Kasumi-1 (cell line): ENCODE measurements at regions not wholly inside any gene's neighbourhood (a gene's known extent, or its start where the extent isn't known, plus 50 kb on each side); places are given as distances from the start of the nearest gene placed in this dataset.

Experiments used
- DNase-seq, 2 experiments: peaks; one replicate each; lab custom pipeline; 2025; lab: John Stamatoyannopoulos, UW

DNA sequence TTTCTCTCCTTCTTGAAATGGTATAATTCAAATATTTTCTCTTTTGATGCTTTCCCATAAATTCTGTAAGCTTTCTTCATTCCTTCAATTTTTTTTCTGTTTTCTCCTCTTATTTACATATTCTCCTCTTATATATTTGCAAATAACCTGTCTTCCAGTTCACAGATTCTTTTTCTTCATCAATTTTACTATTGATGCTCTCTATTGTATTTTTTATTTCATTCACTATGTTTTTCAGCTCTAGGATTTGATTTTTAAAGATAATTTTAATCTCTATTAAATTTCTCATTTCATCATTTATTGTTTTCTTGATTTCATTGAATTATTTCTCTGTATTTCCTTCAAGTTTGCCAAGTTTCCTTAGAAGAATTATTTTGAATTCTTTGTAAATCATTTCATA lies 54.0 kb upstream of the PRPS1L1 start:
- DNase-seq, result no peak

- DNase-seq, result no peak
Measured at GRCh38 chr7:18082169-18082568, 54.5 kb upstream of the PRPS1L1 start.

- DNase-seq, result no peak
Measured at GRCh38 chr7:18086165-18087025, 58.7 kb upstream of the PRPS1L1 start.

DNA sequence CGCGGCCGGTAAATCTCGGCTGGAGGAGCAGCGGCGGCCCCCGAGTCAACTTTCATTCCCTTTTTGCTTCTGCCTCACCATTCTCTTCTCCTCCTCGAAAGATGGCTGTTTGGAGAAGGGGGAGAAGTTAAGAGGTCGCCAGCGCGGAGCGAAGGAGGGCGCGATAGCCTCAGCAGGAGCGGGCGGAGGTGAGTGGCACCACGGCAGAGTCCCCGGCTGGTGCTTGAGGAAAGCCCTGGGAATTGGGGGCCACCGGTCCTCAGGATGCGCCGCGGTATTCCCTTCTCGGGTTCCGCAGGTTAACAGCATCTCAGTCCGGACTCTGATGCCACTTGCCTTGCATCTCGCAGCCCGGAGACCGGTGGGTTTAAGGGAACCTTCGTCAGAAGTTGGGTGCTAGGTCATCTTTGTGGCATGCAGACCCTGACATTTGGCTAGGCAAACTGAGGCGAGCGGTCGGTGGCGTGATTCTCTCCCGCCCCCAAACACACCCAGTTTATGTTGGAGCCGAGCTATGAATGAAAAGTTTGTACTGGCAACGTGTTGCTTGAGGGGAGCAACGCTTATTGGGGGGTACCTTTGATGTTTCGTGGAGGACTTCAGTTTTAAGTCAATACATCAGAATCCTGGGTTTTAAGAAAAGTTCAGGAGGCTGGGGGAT lies 59.5 kb upstream of the PRPS1L1 start:
- no peak for DNase-seq

DNA sequence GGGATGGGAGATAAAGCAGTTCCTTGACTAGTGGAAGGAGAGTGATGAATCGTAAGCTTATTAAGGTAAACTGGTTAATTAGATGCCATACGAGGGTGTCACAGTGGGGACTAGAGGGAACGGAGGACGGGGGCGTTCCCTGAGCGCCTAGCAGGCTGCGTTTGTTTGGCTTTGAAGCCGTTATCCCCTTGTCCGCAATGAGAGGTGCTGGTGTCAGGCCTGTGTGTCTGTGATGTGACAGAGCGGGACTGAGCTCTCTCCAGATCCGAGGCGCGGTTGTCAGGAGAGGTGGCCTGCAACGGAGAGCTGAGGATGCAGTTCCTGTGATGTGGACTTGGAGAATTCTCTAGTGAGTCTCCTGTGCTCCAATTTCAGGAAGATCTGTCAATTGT lies 60.0 kb upstream of the PRPS1L1 start:
- DNase-seq, result no peak

GRCh38 chr7:18096087-18096486 lies 68.4 kb upstream of the PRPS1L1 start:
- DNase-seq, result no peak

GRCh38 chr7:18102576-18102975 lies 74.9 kb upstream of the PRPS1L1 start:
- no peak for DNase-seq

- DNase-seq, result no peak
Measured at GRCh38 chr7:18103436-18104218, 76.0 kb upstream of the PRPS1L1 start.

- DNase-seq, result no peak
Measured at GRCh38 chr7:18109762-18110161, 82.1 kb upstream of the PRPS1L1 start.

DNA sequence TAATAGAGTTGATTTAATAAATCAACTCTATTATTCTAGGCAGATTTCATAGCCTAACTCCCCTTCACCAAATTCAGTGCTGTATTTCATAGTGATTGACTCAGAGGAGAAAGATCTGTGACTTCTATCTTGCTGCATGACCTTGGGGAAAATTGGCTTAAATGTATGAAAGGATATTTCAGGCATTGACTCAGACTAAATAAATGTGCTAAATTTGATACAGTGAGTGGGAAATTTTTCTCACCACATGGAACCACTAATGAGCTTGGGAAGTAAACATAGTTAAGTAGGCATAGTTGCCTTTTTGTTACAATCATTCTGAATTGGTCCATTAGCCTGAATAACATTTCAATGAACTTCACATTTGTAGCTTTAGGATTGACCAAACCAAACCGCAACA lies 89.0 kb upstream of the PRPS1L1 start:
- DNase-seq, result no peak

DNA sequence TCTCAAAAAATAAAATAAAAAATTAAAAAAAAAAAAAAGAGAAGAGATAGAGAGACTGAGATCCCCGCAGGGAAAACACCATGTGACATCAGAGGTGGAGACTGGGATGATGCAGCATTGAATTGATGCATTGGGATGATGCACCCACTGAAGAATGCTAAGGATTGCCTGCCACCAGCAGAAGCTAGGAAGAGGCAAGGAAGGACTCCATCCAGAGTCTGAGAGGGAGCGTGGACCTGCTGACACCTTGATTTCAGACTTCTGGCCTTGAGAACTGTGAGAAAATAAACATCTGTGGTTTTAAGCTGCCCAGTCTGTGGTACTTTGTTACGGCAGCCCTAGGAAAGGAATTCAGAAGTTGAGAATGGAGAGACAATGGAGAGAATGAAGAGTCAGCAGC lies 89.8 kb upstream of the PRPS1L1 start:
- DNase-seq, result no peak

GRCh38 chr7:18119985-18120384 lies 92.3 kb upstream of the PRPS1L1 start:
- peak in 1 of 2 experiments; percentile 0 for DNase-seq

- DNase-seq, result no peak
Measured at GRCh38 chr7:18123508-18124239, 96.0 kb upstream of the PRPS1L1 start.

GRCh38 chr7:18125476-18125875 lies 97.8 kb upstream of the PRPS1L1 start:
- DNase-seq, result no peak

- no peak for DNase-seq
Measured at GRCh38 chr7:18126281-18126680, 98.6 kb upstream of the PRPS1L1 start.

GRCh38 chr7:18128846-18129245 lies 101.2 kb upstream of the PRPS1L1 start:
- DNase-seq, result no peak

GRCh38 chr7:18132811-18133210 lies 105.2 kb upstream of the PRPS1L1 start:
- no peak for DNase-seq

DNA sequence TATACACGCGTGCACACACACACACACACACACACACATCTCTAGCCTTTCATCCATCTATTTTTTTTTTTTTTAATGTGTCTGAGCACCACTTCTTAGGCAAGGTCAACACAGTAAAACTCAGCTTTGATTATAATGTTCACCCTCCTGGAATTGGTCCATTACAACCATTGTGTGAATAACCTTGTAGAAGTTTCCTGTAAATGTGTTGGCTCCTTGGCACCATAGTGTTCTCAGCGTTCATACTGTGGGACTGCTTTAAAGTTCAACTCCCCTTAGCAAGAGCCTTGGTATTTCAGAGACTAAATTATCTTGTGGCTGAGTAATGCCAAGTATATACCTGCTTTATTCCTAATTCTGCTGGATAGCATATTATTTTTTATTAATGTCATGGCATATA lies 106.3 kb upstream of the PRPS1L1 start:
- no peak for DNase-seq

- DNase-seq, result no peak
Measured at GRCh38 chr7:18140943-18141342, 113.3 kb upstream of the PRPS1L1 start.

- DNase-seq, result peak; percentile 15 to 22
Measured at GRCh38 chr7:18144166-18144565, 116.5 kb upstream of the PRPS1L1 start.

DNA sequence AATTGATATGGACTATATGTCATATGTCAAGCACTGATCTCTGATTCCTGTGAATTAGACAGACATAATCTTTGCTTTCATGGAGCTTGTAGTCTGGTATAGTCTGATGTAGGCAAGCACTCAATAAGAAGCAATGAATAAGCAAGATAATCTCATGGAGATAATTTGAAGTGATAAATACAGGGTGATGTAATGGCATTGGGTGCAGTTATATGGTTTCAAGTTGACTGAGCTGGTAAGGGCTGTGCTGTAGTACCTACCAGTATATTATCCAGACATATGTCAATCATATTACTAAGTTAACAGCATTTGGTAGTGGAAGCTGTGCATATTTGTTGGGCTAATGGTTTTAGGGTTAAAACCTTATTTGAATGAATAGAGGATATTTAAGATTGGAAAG lies 117.5 kb upstream of the PRPS1L1 start:
- no peak for DNase-seq

DNA sequence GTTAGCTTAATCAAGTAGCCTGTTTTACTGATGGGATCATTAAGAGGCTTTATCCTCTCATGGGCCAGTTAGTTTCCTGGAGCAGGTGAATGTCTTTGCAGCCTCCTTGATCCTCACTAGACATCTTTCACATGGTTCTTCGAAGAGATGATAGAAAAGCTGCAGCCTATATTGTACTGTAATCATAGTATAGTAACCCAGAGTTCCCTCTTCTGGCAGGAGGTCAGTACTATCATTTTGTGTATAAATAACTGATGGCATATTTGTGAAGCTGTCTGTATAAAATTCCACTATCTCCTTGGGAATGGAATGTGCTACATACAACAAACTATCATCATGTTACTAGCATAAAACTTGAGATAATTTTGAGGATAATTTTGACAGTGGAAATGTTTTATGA lies 123.8 kb upstream of the PRPS1L1 start:
- peak; percentile 0 for DNase-seq
